ENCODE measurements at regions not wholly inside any gene's neighbourhood (a gene's known extent, or its start where the extent isn't known, plus 50 kb on each side); places are given as distances from the start of the nearest gene placed in this dataset.

DNA sequence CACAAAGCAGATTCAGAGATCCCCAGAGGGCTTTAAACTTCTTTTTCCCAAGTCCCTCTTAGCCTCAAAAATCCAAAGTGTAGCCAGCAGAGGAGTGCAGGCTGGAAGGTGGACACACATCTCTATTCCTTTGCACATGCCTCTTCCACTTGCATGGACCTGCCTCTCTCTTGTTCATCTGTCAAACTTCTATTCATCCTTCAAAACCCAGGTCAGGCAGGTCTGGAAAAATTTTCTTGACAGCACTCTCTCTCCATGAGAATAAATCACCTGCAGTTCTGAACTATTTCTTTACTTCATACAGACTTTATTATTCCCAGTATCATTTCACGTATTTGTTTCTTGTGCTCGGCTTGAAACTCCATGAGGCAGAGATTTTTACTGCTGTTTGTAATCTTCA is 127.5 kb downstream of the SS18 start:
- DNase-seq = no peak
- H3K27ac ChIP-seq (replicated peaks) = no peak overlapping the region
- no peaks in the 10 kb centered on the region for H3K4me1 ChIP-seq
- H3K27me3 ChIP-seq (ENCODE audit: low read depth) = peaks cover 14% of the 10 kb centered on the region
- TF ChIP-seq, protein P1, sequence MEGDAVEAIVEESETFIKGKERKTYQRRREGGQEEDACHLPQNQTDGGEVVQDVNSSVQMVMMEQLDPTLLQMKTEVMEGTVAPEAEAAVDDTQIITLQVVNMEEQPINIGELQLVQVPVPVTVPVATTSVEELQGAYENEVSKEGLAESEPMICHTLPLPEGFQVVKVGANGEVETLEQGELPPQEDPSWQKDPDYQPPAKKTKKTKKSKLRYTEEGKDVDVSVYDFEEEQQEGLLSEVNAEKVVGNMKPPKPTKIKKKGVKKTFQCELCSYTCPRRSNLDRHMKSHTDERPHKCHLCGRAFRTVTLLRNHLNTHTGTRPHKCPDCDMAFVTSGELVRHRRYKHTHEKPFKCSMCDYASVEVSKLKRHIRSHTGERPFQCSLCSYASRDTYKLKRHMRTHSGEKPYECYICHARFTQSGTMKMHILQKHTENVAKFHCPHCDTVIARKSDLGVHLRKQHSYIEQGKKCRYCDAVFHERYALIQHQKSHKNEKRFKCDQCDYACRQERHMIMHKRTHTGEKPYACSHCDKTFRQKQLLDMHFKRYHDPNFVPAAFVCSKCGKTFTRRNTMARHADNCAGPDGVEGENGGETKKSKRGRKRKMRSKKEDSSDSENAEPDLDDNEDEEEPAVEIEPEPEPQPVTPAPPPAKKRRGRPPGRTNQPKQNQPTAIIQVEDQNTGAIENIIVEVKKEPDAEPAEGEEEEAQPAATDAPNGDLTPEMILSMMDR (IDR thresholded peaks at IDR 0.05; ENCODE audit: borderline replicate concordance) = no peak
- H3K4me3 ChIP-seq = no peak overlapping the region
- no peaks in the 10 kb centered on the region for H3K9me3 ChIP-seq (replicated peaks)
- intact Hi-C loops (cut with micrococcal nuclease) = no loop called here
- no peaks in the 10 kb centered on the region for H3K36me3 ChIP-seq

DNA sequence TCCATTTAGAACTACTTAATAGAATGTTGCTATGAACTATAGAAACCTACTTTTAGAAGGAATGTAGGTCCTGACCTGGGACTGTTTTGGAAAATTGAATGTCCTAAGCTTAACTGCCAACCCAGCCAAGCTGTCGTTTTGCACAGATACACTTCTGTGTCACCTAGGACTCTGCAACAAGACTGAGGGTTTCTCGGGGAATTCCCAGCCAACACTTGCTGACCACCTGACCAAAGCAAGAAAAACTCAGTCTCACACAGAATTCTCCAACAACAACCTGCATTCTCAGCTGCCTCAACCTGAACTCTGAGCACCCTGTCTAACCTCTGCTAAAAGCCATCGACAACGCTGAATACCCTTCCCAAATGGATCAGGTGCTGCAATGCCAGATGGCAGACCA is 128.2 kb downstream of the SS18 start:
- H3K27ac ChIP-seq (replicated peaks) = no peak overlapping the region
- TF ChIP-seq, protein P1 (IDR thresholded peaks at IDR 0.05; ENCODE audit: borderline replicate concordance) = no peak
- H3K4me3 ChIP-seq = no peak overlapping the region
- DNase-seq = no peak
- peaks cover 14% of the 10 kb centered on the region for H3K27me3 ChIP-seq (ENCODE audit: low read depth)
- intact Hi-C loops (cut with micrococcal nuclease) = no loop called here
- H3K4me1 ChIP-seq = no peaks in the 10 kb centered on the region
- no peaks in the 10 kb centered on the region for H3K36me3 ChIP-seq
- H3K9me3 ChIP-seq (replicated peaks) = no peaks in the 10 kb centered on the region

DNA sequence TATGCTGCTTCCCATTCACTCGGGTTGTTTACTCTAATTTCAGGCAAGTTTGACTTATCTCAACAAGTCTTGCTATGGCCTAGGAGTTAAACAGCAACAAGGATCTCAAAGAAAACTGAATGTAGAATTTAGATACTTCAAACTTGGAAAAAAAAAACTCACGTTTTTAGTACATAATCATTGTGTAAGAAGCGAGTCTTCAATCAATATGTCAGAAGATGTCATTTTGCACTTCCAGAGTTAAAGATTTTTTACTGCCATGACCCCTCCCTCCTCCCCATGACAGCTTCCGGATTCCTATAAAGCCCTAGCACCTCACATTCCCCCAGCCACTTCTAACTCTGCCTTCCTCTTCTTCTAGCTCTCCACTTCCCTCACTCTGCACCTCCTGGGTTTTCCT is 133.4 kb downstream of the SS18 start:
- Histone ChIP-seq H3K9me3 (replicated peaks) (no peaks in the 10 kb centered on the region), H3K4me1 (no peaks in the 10 kb centered on the region), H3K36me3 (no peaks in the 10 kb centered on the region), H3K27ac (replicated peaks) (no peak overlapping the region), H3K4me3 (no peak overlapping the region), H3K27me3 (ENCODE audit: low read depth) (no peaks in the 10 kb centered on the region)
- TF ChIP-seq, protein P1 (IDR thresholded peaks at IDR 0.05; ENCODE audit: borderline replicate concordance) = no peak
- DNase-seq = no peak
- intact Hi-C loops (cut with micrococcal nuclease) = no loop called here

DNA sequence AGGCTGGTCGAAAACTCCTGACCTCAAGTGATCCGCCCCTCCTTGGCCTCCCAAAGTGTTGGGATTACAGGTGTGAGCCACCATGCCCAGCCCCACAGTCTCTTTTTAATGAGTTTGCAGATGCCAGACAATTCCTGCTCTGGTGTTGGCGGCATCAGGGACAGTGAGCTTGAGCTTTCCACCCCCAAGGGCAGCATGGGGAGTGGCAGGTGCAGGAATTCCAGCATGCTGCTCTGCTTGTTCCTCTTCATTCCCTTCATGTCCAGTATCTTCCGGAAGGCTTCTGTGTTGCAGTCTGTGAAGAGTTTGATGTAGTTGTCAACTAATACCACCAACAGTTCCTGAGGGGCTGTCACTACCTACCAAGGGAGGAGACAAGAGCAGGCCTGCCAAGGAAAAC is 137.3 kb downstream of the SS18 start:
- Histone ChIP-seq H3K9me3 (replicated peaks) (peaks cover 10% of the 10 kb centered on the region), H3K4me1 (no peaks in the 10 kb centered on the region), H3K4me3 (no peak overlapping the region), H3K27ac (replicated peaks) (no peak overlapping the region), H3K36me3 (no peaks in the 10 kb centered on the region), H3K27me3 (ENCODE audit: low read depth) (no peaks in the 10 kb centered on the region)
- intact Hi-C loops (cut with micrococcal nuclease) = no loop called here
- DNase-seq = no peak
- TF ChIP-seq, protein P1 (IDR thresholded peaks at IDR 0.05; ENCODE audit: borderline replicate concordance) = no peak

DNA sequence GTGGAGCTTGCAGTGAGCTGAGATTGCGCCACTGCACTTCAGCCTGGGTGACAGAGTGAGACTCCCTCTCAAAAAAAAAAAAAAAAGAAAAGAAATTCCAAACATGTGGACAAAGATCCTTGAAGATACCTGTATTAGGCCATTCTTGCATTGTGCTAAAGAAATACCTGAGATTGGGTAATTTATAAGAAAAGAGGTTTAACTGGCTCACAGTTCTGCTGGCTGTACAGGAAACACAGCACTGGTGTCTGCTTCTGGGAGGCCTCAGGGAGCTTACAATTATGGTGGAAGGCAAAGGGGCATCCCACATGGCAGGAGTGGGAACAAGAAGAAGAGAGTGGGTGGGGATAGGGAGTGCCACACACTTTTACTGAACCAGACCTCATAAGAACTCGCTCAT is 140.1 kb downstream of the SS18 start:
- Histone ChIP-seq H3K36me3 (no peaks in the 10 kb centered on the region), H3K4me3 (no peak overlapping the region), H3K27ac (replicated peaks) (no peak overlapping the region), H3K4me1 (no peaks in the 10 kb centered on the region), H3K27me3 (ENCODE audit: low read depth) (no peaks in the 10 kb centered on the region), H3K9me3 (replicated peaks) (peaks cover 10% of the 10 kb centered on the region)
- TF ChIP-seq, protein P1 (IDR thresholded peaks at IDR 0.05; ENCODE audit: borderline replicate concordance) = no peak
- DNase-seq = no peak
- intact Hi-C loops (cut with micrococcal nuclease) = no loop called here

DNA sequence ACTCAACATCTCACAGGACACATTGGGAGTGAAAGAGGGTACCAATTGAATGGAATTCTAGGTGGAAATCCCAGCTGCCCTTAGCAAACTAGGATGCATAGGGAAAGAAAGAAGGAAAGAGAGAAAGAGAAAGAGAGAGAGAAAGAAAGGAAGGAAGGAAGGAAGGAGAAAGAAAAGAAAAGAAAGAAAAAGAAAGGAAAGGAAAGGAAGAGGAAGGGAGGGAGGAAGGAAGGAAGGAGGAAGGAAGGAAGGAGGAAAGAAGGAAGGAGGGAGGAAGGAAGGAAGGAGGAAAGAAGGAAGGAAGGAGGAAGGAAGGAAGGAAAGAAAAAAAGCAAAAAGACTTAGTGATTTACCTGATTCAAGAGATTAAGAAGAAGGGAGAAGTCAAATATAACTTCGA is 143.9 kb downstream of the SS18 start:
- TF ChIP-seq, protein P1 (IDR thresholded peaks at IDR 0.05; ENCODE audit: borderline replicate concordance) = no peak
- no peak for DNase-seq
- Histone ChIP-seq H3K4me1 (no peaks in the 10 kb centered on the region), H3K4me3 (no peak overlapping the region), H3K36me3 (no peaks in the 10 kb centered on the region), H3K27me3 (ENCODE audit: low read depth) (no peaks in the 10 kb centered on the region), H3K27ac (replicated peaks) (no peak overlapping the region), H3K9me3 (replicated peaks) (peaks cover 10% of the 10 kb centered on the region)
- intact Hi-C loops (cut with micrococcal nuclease) = no loop called here
